K562 (cell line): ENCODE measurements at regions not wholly inside any gene's neighbourhood (a gene's known extent, or its start where the extent isn't known, plus 50 kb on each side); places are given as distances from the start of the nearest gene placed in this dataset.

Source experiments
- ATAC-seq: fragments of 200-7000 bp; cut with Tn5 transposase; 3 replicates; pipeline ENCODE4 v1.9.1; 2020; ENCODE audit warnings: moderate library complexity
- BruUV-seq: library from RNA; stranded (reverse); fragments of 400-500 nt; replicated peaks from 2 replicates; lab custom pipeline; 2021; lab: Mats Ljungman, UMichigan
- CTCF ChIA-PET: fragments of 300-600 bp; formaldehyde crosslinking; extraction: SDS; loops from one replicate; lab custom pipeline; 2021; ENCODE audit warnings: low intra/inter-chr PET ratio; lab: Yijun Ruan, JAX
- POLR2A ChIA-PET: fragments of 300-600, 350-650 bp; sonication (Branson Sonifier 250); formaldehyde crosslinking; extraction: SDS; loops from one replicate; lab custom pipeline; 2021; ENCODE audit warnings: antibody characterized with exemption, inconsistent platforms; lab: Yijun Ruan, JAX
- DNase-seq, 4 experiments: peaks; one replicate each; pipeline versions ENCODE4 v3.0.0 to v3.0.0-alpha.2; 2011 to 2018; ENCODE audit warnings: low spot score in 3 of 4, mixed read lengths in 3 of 4; ENCODE audit errors: extremely low read depth in 1 of 4
- FAIRE-seq: peaks from 2 replicates; lab custom pipeline; 2011; peaks lifted over from hg19 to GRCh38; lab: Jason Lieb, UNC
- H2AFZ ChIP-seq: 2 replicates; pipeline ENCODE4 v1.6.0; 2011; ENCODE audit warnings: low read depth, low read length, control low read depth, inconsistent platforms
- H3K27ac ChIP-seq: fragments of 200-600 bp; 3 replicates; pipeline ENCODE4 v1.8.0; 2011; ENCODE audit warnings: low read depth, mild to moderate bottlenecking, control low read depth, inconsistent platforms, low read length, moderate library complexity, mixed read lengths; ENCODE audit errors: extremely low read depth
- H3K27me3 ChIP-seq, 2 experiments: fragments of 300-600 bp in 1 of 2; 2 replicates in 1 of 2; 3 replicates in 1 of 2; pipeline versions ENCODE4 v1.6.0 to v1.8.0; 2011; ENCODE audit warnings: inconsistent platforms in 2 of 2, low read length in 2 of 2, mild to moderate bottlenecking in 1 of 2, mixed read lengths in 1 of 2, moderate library complexity in 1 of 2; ENCODE audit not compliant: control insufficient read depth in 2 of 2, insufficient read depth in 2 of 2
- H3K36me3 ChIP-seq: fragments of 300-600 bp; 3 replicates; pipeline ENCODE4 v1.8.0; 2011; ENCODE audit warnings: mild to moderate bottlenecking, low read length, inconsistent platforms; ENCODE audit not compliant: control insufficient read depth, insufficient read depth
- H3K4me1 ChIP-seq, 2 experiments: fragments of 200-600 bp in 1 of 2; replicated peaks in 1 of 2; 2 replicates in 1 of 2; 3 replicates in 1 of 2; pipeline versions ENCODE4 v1.5.1 to v1.8.0; 2011; ENCODE audit warnings: inconsistent platforms in 2 of 2, low read length in 2 of 2, mild to moderate bottlenecking in 1 of 2, mixed read lengths in 1 of 2, moderate library complexity in 1 of 2; ENCODE audit not compliant: control insufficient read depth in 2 of 2, insufficient read depth in 2 of 2
- H3K4me2 ChIP-seq: 2 replicates; pipeline ENCODE4 v1.6.1; 2011; ENCODE audit warnings: low read length, control low read depth, inconsistent platforms, mixed read lengths; ENCODE audit not compliant: insufficient read depth
- H3K4me3 ChIP-seq: fragments of 200-600 bp; sonication (generic), shearing (Covaris generic); 2 replicates; pipeline ENCODE4 v1.5.1; 2016; ENCODE audit warnings: control low read depth, inconsistent platforms
- H3K79me2 ChIP-seq: fragments of 200-600 bp; 3 replicates; pipeline ENCODE4 v1.8.0; 2011; ENCODE audit warnings: low read length, inconsistent platforms; ENCODE audit not compliant: control insufficient read depth, insufficient read depth
- H3K9ac ChIP-seq, 2 experiments: 2 replicates each; pipeline versions ENCODE4 v1.6.0 to v1.6.1; 2011; ENCODE audit warnings: low read depth in 2 of 2, low read length in 2 of 2, control low read depth in 1 of 2, inconsistent platforms in 1 of 2, mild to moderate bottlenecking in 1 of 2, mixed read lengths in 1 of 2; ENCODE audit not compliant: insufficient read depth in 1 of 2
- H3K9me1 ChIP-seq: one replicate; pipeline ENCODE4 v1.6.0; 2011; ENCODE audit warnings: inconsistent platforms, mild to moderate bottlenecking, low read length, moderate library complexity; ENCODE audit not compliant: control insufficient read depth, insufficient read depth
- H3K9me3 ChIP-seq: replicated peaks from 2 replicates; pipeline ENCODE4 v1.5.1; 2011; ENCODE audit warnings: low read depth, low read length, inconsistent platforms; ENCODE audit not compliant: control insufficient read depth, insufficient read depth
- H4K20me1 ChIP-seq: replicated peaks from 2 replicates; pipeline ENCODE4 v1.6.1; 2011; ENCODE audit warnings: low read length, inconsistent platforms, mixed read lengths; ENCODE audit not compliant: control insufficient read depth, insufficient read depth
- ARID1B ChIP-seq: fragments of 450-650 bp; IDR thresholded peaks from 2 replicates; pipeline ENCODE4 v1.6.1; 2016; ENCODE audit warnings: antibody characterized with exemption, mild to moderate bottlenecking, inconsistent platforms
- EZH2 ChIP-seq: IDR thresholded peaks from 2 replicates; pipeline ENCODE4 v1.6.1; 2012; ENCODE audit warnings: low read depth, mild to moderate bottlenecking, inconsistent platforms, low read length, borderline replicate concordance
- FOXA3 ChIP-seq, 2 experiments: fragments of 450-650 bp in 1 of 2; sonication (generic) in 1 of 2; formaldehyde crosslinking; IDR thresholded peaks in 1 of 2; conservative IDR thresholded peaks in 1 of 2; 2 replicates each; pipeline versions ENCODE4 v1.4.0 to v1.8.0; 2020 to 2022; ENCODE audit warnings: mild to moderate bottlenecking in 2 of 2, missing genetic modification reagents in 1 of 2
- FOXM1 ChIP-seq, 2 experiments: fragments of 450-650 bp in 1 of 2; sonication (generic) in 1 of 2; formaldehyde crosslinking in 1 of 2; IDR thresholded peaks; 2 replicates each; pipeline versions ENCODE4 v1.6.1 to v1.9.0; 2017 to 2022; ENCODE audit warnings: low read depth in 2 of 2, mild to moderate bottlenecking in 2 of 2, missing genetic modification reagents in 1 of 2, moderate library complexity in 1 of 2
- LEF1 ChIP-seq: fragments of 450-650 bp; IDR thresholded peaks from 2 replicates; pipeline ENCODE4 v1.6.1; 2016; ENCODE audit warnings: mild to moderate bottlenecking
- MCM2 ChIP-seq: fragments of 450-650 bp; IDR thresholded peaks from 2 replicates; pipeline ENCODE4 v1.6.1; 2017; ENCODE audit warnings: low read depth, mild to moderate bottlenecking
- MECOM ChIP-seq: fragments of 250-450 bp; sonication (Bioruptor Pico); IDR thresholded peaks from 2 replicates; pipeline ENCODE4 v1.8.0; 2022; ENCODE audit warnings: inconsistent platforms
- MYC ChIP-seq, 2 experiments: fragments of 250-450 bp in 1 of 2; sonication (Bioruptor Pico) in 1 of 2; IDR thresholded peaks; 2 replicates each; pipeline versions ENCODE4 v1.5.1 to v1.6.1; 2012 to 2021; ENCODE audit warnings: low read depth in 2 of 2, borderline replicate concordance in 1 of 2, improper control_type of control experiment in 1 of 2, low read length in 1 of 2, mild to moderate bottlenecking in 1 of 2, moderate library complexity in 1 of 2
- NCOA1 ChIP-seq: fragments of 450-650 bp; IDR thresholded peaks from 2 replicates; pipeline ENCODE4 v1.6.1; 2016; ENCODE audit warnings: low read depth
- NR3C1 ChIP-seq: sonication (generic); formaldehyde crosslinking; IDR thresholded peaks from 2 replicates; pipeline ENCODE4 v1.8.1; 2022; ENCODE audit warnings: missing genetic modification reagents
- PCBP2 ChIP-seq: fragments of 200-400 bp; formaldehyde crosslinking; IDR thresholded peaks from 2 replicates; pipeline ENCODE4 v1.6.1; 2018; ENCODE audit warnings: low read length, low read depth, mild to moderate bottlenecking, moderate library complexity; ENCODE audit not compliant: poor library complexity, severe bottlenecking
- SAFB2 ChIP-seq: fragments of 200-400 bp; formaldehyde crosslinking; IDR thresholded peaks from 2 replicates; pipeline ENCODE4 v1.6.1; 2018; ENCODE audit warnings: borderline replicate concordance, low read length, low read depth, moderate library complexity; ENCODE audit not compliant: severe bottlenecking
- SETDB1 ChIP-seq: IDR thresholded peaks from one replicate; pipeline ENCODE4 v1.6.1; 2012; ENCODE audit warnings: low read length, control low read depth, inconsistent platforms
- SMAD2 ChIP-seq: fragments of 150-350 bp; IDR thresholded peaks from 2 replicates; pipeline ENCODE4 v1.6.1; 2014; ENCODE audit warnings: low read depth, mild to moderate bottlenecking, low read length
- WHSC1 ChIP-seq: IDR thresholded peaks from one replicate; pipeline ENCODE4 v1.6.1; 2012; ENCODE audit warnings: low read length, control low read depth, inconsistent platforms
- ZNF134 ChIP-seq: fragments of 250-450 bp; sonication (Bioruptor Pico); conservative IDR thresholded peaks from 2 replicates; pipeline ENCODE4 v1.4.0; 2020
- ZNF197 ChIP-seq: fragments of 200-800 bp; sonication (Bioruptor generic); IDR thresholded peaks from 2 replicates; pipeline ENCODE4 v1.6.1; 2016; ENCODE audit warnings: low read depth, missing genetic modification characterization, missing compliant biosample characterization
- ZNF644 ChIP-seq: fragments of 200-800 bp; sonication (Bioruptor generic); IDR thresholded peaks from 2 replicates; pipeline ENCODE4 v1.6.1; 2016; ENCODE audit warnings: low read depth, missing genetic modification characterization, missing compliant biosample characterization
- ZNF668 ChIP-seq: fragments of 250-450 bp; sonication (Bioruptor Pico); IDR thresholded peaks from 2 replicates; pipeline ENCODE4 v1.8.0; 2022; ENCODE audit warnings: mild to moderate bottlenecking, inconsistent platforms
- WGBS: fragments of 100-300 bp; shearing (Covaris generic); methylation state at CpG from one replicate; pipeline ENCODE4 v1.1.6; 2016; ENCODE audit warnings: low coverage, mixed read lengths; ENCODE audit not compliant: insufficient coverage; ENCODE audit errors: missing lambda C conversion rate; 5-methylcytosine and 5-hydroxymethylcytosine counted together
- in situ Hi-C: fragments of 300-500 bp; cut with MboI; formaldehyde crosslinking; loops from 4 replicates; pipeline ENCODE4 v1.15.0; 2018; ENCODE audit warnings: inconsistent platforms, mixed read lengths
- intact Hi-C: fragments of 100-400 bp; cut with micrococcal nuclease; formaldehyde crosslinking; loops from 2 replicates; pipeline ENCODE4 v1.14.2; 2022

GRCh38 chr3:67848299-67848698 is 193.9 kb upstream of the SUCLG2 start:
- Histone ChIP-seq H3K4me3 (no peak overlapping the region), H3K36me3 (no peaks in the 10 kb centered on the region), H3K4me2 (no peak overlapping the region), H3K9me3 (no peaks in the 10 kb centered on the region), H2AFZ (no peak overlapping the region), H3K27me3 (no peaks in the 10 kb centered on the region), H4K20me1 (no peaks in the 10 kb centered on the region), H3K27ac (no peak overlapping the region), H3K4me1 (no peaks in the 10 kb centered on the region), H3K79me2 (no peaks in the 10 kb centered on the region), H3K9ac (no peak overlapping the region), H3K9me1 (no peaks in the 10 kb centered on the region)
- TF ChIP-seq ARID1B = no peak
- no peak for TF ChIP-seq EZH2
- no peak for TF ChIP-seq WHSC1
- TF ChIP-seq FOXM1 (IDR thresholded peaks at IDR 0.05; ENCODE audit: low read depth) = no peak
- TF ChIP-seq FOXM1 (CRISPR knock-in tag; IDR thresholded peaks at IDR 0.05; ENCODE audit: low read depth) = no peak
- DNase-seq = no peak
- no TSS peak for BruUV-seq
- in situ Hi-C loops (no loop called here), intact Hi-C loops (no loop called here)
- ChIA-PET POLR2A (no interaction called here), CTCF (no interaction called here)
- no peak for ATAC-seq
- no peak for FAIRE-seq
- WGBS = 0% methylated on average over 3 of the region's 3 CpGs

DNA sequence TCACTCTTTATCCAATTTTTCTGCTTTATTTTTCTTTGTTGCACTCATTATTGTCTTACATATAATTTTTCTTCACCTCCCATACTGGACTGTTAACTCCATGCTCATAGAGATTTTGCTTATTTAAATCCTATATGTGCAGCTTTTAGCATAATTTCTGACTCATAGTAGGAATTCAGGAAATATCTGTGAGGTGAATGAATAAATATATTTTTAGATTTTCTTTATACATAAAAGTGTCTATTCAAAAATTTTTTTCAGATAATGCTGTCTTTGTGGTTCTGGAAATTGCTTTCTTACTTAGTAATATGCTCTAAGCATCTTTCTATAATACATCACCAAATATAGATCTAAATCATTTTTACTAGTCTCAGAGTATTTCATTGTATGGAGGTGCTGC is 191.8 kb upstream of the SUCLG2 start:
- ChIA-PET POLR2A (no interaction called here), CTCF (no interaction called here)
- in situ Hi-C loops = no loop called here
- no peak for TF ChIP-seq NCOA1
- TF ChIP-seq ZNF668 = no peak
- TF ChIP-seq MECOM (CRISPR knock-in tag) = no peak
- no peak for TF ChIP-seq MYC (IDR thresholded peaks at IDR 0.05; ENCODE audit: low read depth, low read length)
- TF ChIP-seq MYC (CRISPR knock-in tag; IDR thresholded peaks at IDR 0.05; ENCODE audit: borderline replicate concordance, low read depth) = no peak
- no peak for TF ChIP-seq LEF1
- TF ChIP-seq MCM2 = no peak
- no peak for TF ChIP-seq PCBP2
- no peak for TF ChIP-seq SMAD2
- no peak for TF ChIP-seq SAFB2
- no peak for TF ChIP-seq ZNF134 (CRISPR knock-in tag)
- TF ChIP-seq SETDB1 = no peak
- TF ChIP-seq ZNF197 (CRISPR knock-in tag) = no peak
- no peak for TF ChIP-seq FOXA3 (CRISPR knock-in tag; conservative IDR thresholded peaks at IDR 0.05 in 1 of 2, IDR thresholded peaks at IDR 0.05 in 1 of 2)
- TF ChIP-seq ZNF644 = no peak
- no peak for TF ChIP-seq NR3C1
- Histone ChIP-seq H3K27me3 (no peaks in the 10 kb centered on the region), H2AFZ (no peak overlapping the region), H3K4me2 (no peak overlapping the region), H3K9ac (no peak overlapping the region), H3K36me3 (no peaks in the 10 kb centered on the region), H3K4me1 (no peaks in the 10 kb centered on the region), H3K27ac (no peak overlapping the region), H3K79me2 (no peaks in the 10 kb centered on the region), H3K9me1 (no peaks in the 10 kb centered on the region), H3K9me3 (no peaks in the 10 kb centered on the region), H4K20me1 (no peaks in the 10 kb centered on the region), H3K4me3 (no peak overlapping the region)
- FAIRE-seq (no peak), ATAC-seq (no peak), DNase-seq (no peak)
- intact Hi-C loops = no loop called here
- no TSS peak for BruUV-seq
